HFF-Myc (cell line): ENCODE measurements at regions not wholly inside any gene's neighbourhood (a gene's known extent, or its start where the extent isn't known, plus 50 kb on each side); places are given as distances from the start of the nearest gene placed in this dataset.
"Not testable (repeated sequence)": the region's sequence is repeated elsewhere in the genome, so short reads cannot be mapped to it uniquely, and the experiment has no call there.

Source experiments
- DNase-seq: peaks from one replicate; pipeline ENCODE4 v3.0.0-alpha.2; 2011; ENCODE audit warnings: low read depth; ENCODE audit errors: extremely low read depth
- H3K4me3 ChIP-seq: replicated peaks from 2 replicates; pipeline ENCODE4 v1.5.1; 2011; ENCODE audit warnings: low read depth, mild to moderate bottlenecking, control low read depth, low read length
- CTCF ChIP-seq: IDR thresholded peaks from 2 replicates; pipeline ENCODE4 v1.5.1; 2012; ENCODE audit warnings: mild to moderate bottlenecking, low read depth, low read length, control low read depth; ENCODE audit errors: missing control alignments

- not testable (repeated sequence) for H3K4me3 ChIP-seq, DNase-seq
- peak; percentile 19 for TF ChIP-seq CTCF
These were observed 130.3 kb downstream of the PPIAL4A start for GRCh38 chr1:121019715-121020349.

GRCh38 chr1:121020350-121021236 is 131.0 kb downstream of the PPIAL4A start:
- peak; percentile 25 for DNase-seq
- H3K4me3 ChIP-seq, result peak overlapping the region; percentile 33

GRCh38 chr1:121021716-121022115 is 132.1 kb downstream of the PPIAL4A start:
- DNase-seq, H3K4me3 ChIP-seq: not testable (repeated sequence)

GRCh38 chr1:121032878-121033494 is 143.4 kb downstream of the PPIAL4A start:
- not testable (repeated sequence) for H3K4me3 ChIP-seq, DNase-seq

GRCh38 chr1:121036792-121037191 is 147.2 kb downstream of the PPIAL4A start:
- DNase-seq, H3K4me3 ChIP-seq: not testable (repeated sequence)

- DNase-seq, H3K4me3 ChIP-seq: not testable (repeated sequence)
These were observed 143.2 kb downstream of the FAM72B start for GRCh38 chr1:121040974-121041373.

- not testable (repeated sequence) for DNase-seq, H3K4me3 ChIP-seq
These were observed 142.6 kb downstream of the FAM72B start for GRCh38 chr1:121041497-121041896.

GRCh38 chr1:121042882-121043281 is 141.3 kb downstream of the FAM72B start:
- DNase-seq, H3K4me3 ChIP-seq: not testable (repeated sequence)

- DNase-seq, H3K4me3 ChIP-seq: not testable (repeated sequence)
These were observed 135.8 kb downstream of the FAM72B start for GRCh38 chr1:121048293-121048752.

GRCh38 chr1:121048769-121049443 is 135.2 kb downstream of the FAM72B start:
- DNase-seq, H3K4me3 ChIP-seq: not testable (repeated sequence)

GRCh38 chr1:121050097-121050496 is 134.0 kb downstream of the FAM72B start:
- H3K4me3 ChIP-seq, DNase-seq: not testable (repeated sequence)

GRCh38 chr1:121051161-121051790 is 132.9 kb downstream of the FAM72B start:
- not testable (repeated sequence) for DNase-seq, H3K4me3 ChIP-seq

GRCh38 chr1:121052081-121052660 is 132.0 kb downstream of the FAM72B start:
- not testable (repeated sequence) for DNase-seq, H3K4me3 ChIP-seq

GRCh38 chr1:121054928-121055327 is 129.2 kb downstream of the FAM72B start:
- not testable (repeated sequence) for DNase-seq, H3K4me3 ChIP-seq

GRCh38 chr1:121066925-121067324 is 117.2 kb downstream of the FAM72B start:
- H3K4me3 ChIP-seq, DNase-seq: not testable (repeated sequence)
